ENCODE measurements at regions not wholly inside any gene's neighbourhood (a gene's known extent, or its start where the extent isn't known, plus 50 kb on each side); places are given as distances from the start of the nearest gene placed in this dataset.

- Histone ChIP-seq H3K9me3 (ENCODE audit: control insufficient read depth in 1 of 2, insufficient read depth in 1 of 2, low read depth in 1 of 2, low read length in 2 of 2) (no peaks in the 10 kb centered on the region), H3K27ac (ENCODE audit: low read depth, low read length) (no peak overlapping the region), H2AFZ (ENCODE audit: low read depth, low read length, poor library complexity, severe bottlenecking) (no peak overlapping the region), H3K9me2 (ENCODE audit: insufficient read depth) (no peaks in the 10 kb centered on the region), H3K36me3 (ENCODE audit: control insufficient read depth in 1 of 2, insufficient read depth in 2 of 2, low read length in 2 of 2) (no peaks in the 10 kb centered on the region), H3K4me3 (replicated peaks in 1 of 2; ENCODE audit: low read depth in 1 of 2, low read length in 2 of 2) (no peak overlapping the region), H3K9ac (ENCODE audit: low read length) (no peak overlapping the region), H3K4me1 (ENCODE audit: control insufficient read depth in 1 of 2, insufficient read depth in 2 of 2, low read length in 2 of 2) (no peaks in the 10 kb centered on the region), H3K4me2 (ENCODE audit: low read length) (no peak overlapping the region), H3K79me2 (ENCODE audit: insufficient read depth, low read length) (no peaks in the 10 kb centered on the region), H3K27me3 (ENCODE audit: insufficient read depth, low read length) (no peaks in the 10 kb centered on the region), H4K20me1 (ENCODE audit: insufficient read depth) (no peaks in the 10 kb centered on the region)
- intact Hi-C loops (cut with micrococcal nuclease): no loop called here
- BruUV-seq (replicated peaks): no TSS peak
- no peak for ATAC-seq
- no peak for DNase-seq (ENCODE audit: low read depth, low spot score)
- TF ChIP-seq JUND (IDR thresholded peaks at IDR 0.05) (no peak), ZFX (IDR thresholded peaks at IDR 0.05) (no peak), ZNF274 (IDR thresholded peaks at IDR 0.05; ENCODE audit: low read depth, low read length) (no peak), ATF3 (IDR thresholded peaks at IDR 0.05) (no peak), MAX (IDR thresholded peaks at IDR 0.05) (no peak), ELF1 (IDR thresholded peaks at IDR 0.05; ENCODE audit: borderline replicate concordance, low read depth) (no peak), SP1 (IDR thresholded peaks at IDR 0.05; ENCODE audit: low read depth) (no peak)
- POLR2A ChIA-PET: no interaction called here
- CTCF ChIA-PET: no interaction called here
- RAD21 ChIA-PET (ENCODE audit: low non-redundant PET in 1 of 2, low total read pairs in 2 of 2, uncharacterized antibody in 2 of 2, unreplicated experiment in 2 of 2): no interaction called here
These were observed 483.5 kb downstream of the ARAP2 start for GRCh38 chr4:35760807-35761206.

GRCh38 chr4:35771571-35771970 is 472.7 kb downstream of the ARAP2 start:
- Histone ChIP-seq H3K27me3 (ENCODE audit: insufficient read depth, low read length) (no peaks in the 10 kb centered on the region), H3K27ac (ENCODE audit: low read depth, low read length) (no peak overlapping the region), H3K79me2 (ENCODE audit: insufficient read depth, low read length) (no peaks in the 10 kb centered on the region), H3K36me3 (ENCODE audit: control insufficient read depth in 1 of 2, insufficient read depth in 2 of 2, low read length in 2 of 2) (no peaks in the 10 kb centered on the region), H3K4me1 (ENCODE audit: control insufficient read depth in 1 of 2, insufficient read depth in 2 of 2, low read length in 2 of 2) (no peaks in the 10 kb centered on the region), H4K20me1 (ENCODE audit: insufficient read depth) (no peaks in the 10 kb centered on the region), H3K9me2 (ENCODE audit: insufficient read depth) (no peaks in the 10 kb centered on the region), H3K9ac (ENCODE audit: low read length) (no peak overlapping the region), H3K9me3 (ENCODE audit: control insufficient read depth in 1 of 2, insufficient read depth in 1 of 2, low read depth in 1 of 2, low read length in 2 of 2) (no peaks in the 10 kb centered on the region), H2AFZ (ENCODE audit: low read depth, low read length, poor library complexity, severe bottlenecking) (no peak overlapping the region), H3K4me3 (replicated peaks in 1 of 2; ENCODE audit: low read depth in 1 of 2, low read length in 2 of 2) (no peak overlapping the region), H3K4me2 (ENCODE audit: low read length) (no peak overlapping the region)
- ChIA-PET RAD21 (ENCODE audit: low non-redundant PET in 1 of 2, low total read pairs in 2 of 2, uncharacterized antibody in 2 of 2, unreplicated experiment in 2 of 2) (no interaction called here), CTCF (no interaction called here), POLR2A (no interaction called here)
- ATAC-seq: no peak
- no peak for TF ChIP-seq EZH2phosphoT487 (IDR thresholded peaks at IDR 0.05; ENCODE audit: borderline replicate concordance)
- no peak for TF ChIP-seq MAX (IDR thresholded peaks at IDR 0.05)
- TF ChIP-seq EGR1 (IDR thresholded peaks at IDR 0.05; ENCODE audit: low read depth): no peak
- TF ChIP-seq ZBTB33 (IDR thresholded peaks at IDR 0.05; ENCODE audit: extremely low read depth, insufficient replicate concordance, low read length): no peak
- TF ChIP-seq YY1 (IDR thresholded peaks at IDR 0.05; ENCODE audit: extremely low read depth, insufficient replicate concordance, low read depth, low read length): no peak
- TF ChIP-seq ELF1 (IDR thresholded peaks at IDR 0.05; ENCODE audit: borderline replicate concordance, low read depth): no peak
- no peak for TF ChIP-seq CEBPB (IDR thresholded peaks at IDR 0.05; ENCODE audit: low read depth)
- no peak for TF ChIP-seq SRF (IDR thresholded peaks at IDR 0.05; ENCODE audit: low read depth)
- no peak for TF ChIP-seq CBX3 (IDR thresholded peaks at IDR 0.05; ENCODE audit: low read depth)
- no peak for TF ChIP-seq RAD21 (IDR thresholded peaks at IDR 0.05; ENCODE audit: low read depth)
- TF ChIP-seq SIN3A (IDR thresholded peaks at IDR 0.05; ENCODE audit: low read depth): no peak
- BruUV-seq (replicated peaks): no TSS peak
- DNase-seq (ENCODE audit: low read depth, low spot score): no peak
- intact Hi-C loops (cut with micrococcal nuclease): no loop called here

Measured in HCT116 (cell line).